H9 (cell line): ENCODE measurements at regions not wholly inside any gene's neighbourhood (a gene's known extent, or its start where the extent isn't known, plus 50 kb on each side); places are given as distances from the start of the nearest gene placed in this dataset.

ENCODE experiments used
- DNase-seq: peaks from one replicate; pipeline ENCODE4 v3.0.0-alpha.2; 2017
- H2AFZ ChIP-seq: one replicate; pipeline ENCODE4 v1.6.1; 2013; ENCODE audit warnings: mild to moderate bottlenecking, low read length, control low read depth, moderate library complexity
- H2AK5ac ChIP-seq: 2 replicates; pipeline ENCODE4 v1.6.1; 2013; ENCODE audit warnings: low read length, control low read depth, mixed read lengths; ENCODE audit not compliant: insufficient read length
- H2BK120ac ChIP-seq: one replicate; pipeline ENCODE4 v1.6.1; 2013; ENCODE audit warnings: low read depth, mild to moderate bottlenecking, low read length, control low read depth, inconsistent platforms; ENCODE audit not compliant: poor library complexity, severe bottlenecking
- H2BK12ac ChIP-seq: 2 replicates; pipeline ENCODE4 v1.6.1; 2013; ENCODE audit warnings: low read length, control low read depth, mixed read lengths, low read depth; ENCODE audit not compliant: insufficient read length
- H2BK15ac ChIP-seq: 2 replicates; pipeline ENCODE4 v1.6.1; 2013; ENCODE audit warnings: low read depth, low read length, control low read depth
- H2BK20ac ChIP-seq: one replicate; pipeline ENCODE4 v1.6.1; 2013; ENCODE audit warnings: low read depth, mild to moderate bottlenecking, low read length, control low read depth, inconsistent platforms; ENCODE audit not compliant: poor library complexity, severe bottlenecking
- H2BK5ac ChIP-seq: 2 replicates; pipeline ENCODE4 v1.6.1; 2013; ENCODE audit warnings: low read length, control low read depth, mixed read lengths; ENCODE audit not compliant: insufficient read length
- H3K14ac ChIP-seq: 2 replicates; pipeline ENCODE4 v1.6.1; 2013; ENCODE audit warnings: low read length, control low read depth; ENCODE audit not compliant: insufficient read depth
- H3K18ac ChIP-seq: 2 replicates; pipeline ENCODE4 v1.6.1; 2013; ENCODE audit warnings: low read depth, mild to moderate bottlenecking, mixed read lengths, low read length, control low read depth; ENCODE audit not compliant: insufficient read length
- H3K23ac ChIP-seq: 2 replicates; pipeline ENCODE4 v1.6.1; 2013; ENCODE audit warnings: low read length, control low read depth, mixed read lengths, low read depth; ENCODE audit not compliant: insufficient read length
- H3K23me2 ChIP-seq: 2 replicates; pipeline ENCODE4 v1.6.1; 2013; ENCODE audit warnings: low read depth, mild to moderate bottlenecking, mixed read lengths, low read length, control low read depth; ENCODE audit not compliant: insufficient read length, poor library complexity, severe bottlenecking
- H3K27ac ChIP-seq: 2 replicates; pipeline ENCODE4 v1.5.1; 2013; ENCODE audit warnings: low read length, control low read depth, mixed read lengths, low read depth; ENCODE audit not compliant: insufficient read length
- H3K27me3 ChIP-seq: 2 replicates; pipeline ENCODE4 v1.6.1; 2013; ENCODE audit warnings: low read length, control low read depth, inconsistent platforms; ENCODE audit not compliant: insufficient read depth
- H3K4ac ChIP-seq: 2 replicates; pipeline ENCODE4 v1.6.1; 2013; ENCODE audit warnings: low read depth, mild to moderate bottlenecking, control low read depth, inconsistent platforms, low read length, moderate library complexity
- H3K4me1 ChIP-seq: 2 replicates; pipeline ENCODE4 v1.6.1; 2013; ENCODE audit warnings: low read length, control low read depth, inconsistent platforms; ENCODE audit not compliant: insufficient read depth
- H3K4me2 ChIP-seq: 2 replicates; pipeline ENCODE4 v1.6.1; 2013; ENCODE audit warnings: low read length, control low read depth, mixed read lengths; ENCODE audit not compliant: insufficient read length, insufficient read depth
- H3K56ac ChIP-seq: 2 replicates; pipeline ENCODE4 v1.6.1; 2013; ENCODE audit warnings: low read depth, mild to moderate bottlenecking, mixed read lengths, low read length, control low read depth; ENCODE audit not compliant: insufficient read length
- H3K79me1 ChIP-seq: 2 replicates; pipeline ENCODE4 v1.6.1; 2013; ENCODE audit warnings: low read depth, mild to moderate bottlenecking, moderate library complexity, low read length, control low read depth, inconsistent platforms; ENCODE audit not compliant: insufficient read depth, poor library complexity, severe bottlenecking
- H3K79me2 ChIP-seq: 2 replicates; pipeline ENCODE4 v1.6.1; 2013; ENCODE audit warnings: low read length, control low read depth, inconsistent platforms; ENCODE audit not compliant: insufficient read depth
- H3K9ac ChIP-seq: 2 replicates; pipeline ENCODE4 v1.6.1; 2013; ENCODE audit warnings: low read length, control low read depth, mixed read lengths; ENCODE audit not compliant: insufficient read length; ENCODE audit errors: extremely low read depth
- H3K9me3 ChIP-seq: one replicate; pipeline ENCODE4 v1.6.1; 2013; ENCODE audit warnings: low read depth, low read length, inconsistent platforms; ENCODE audit not compliant: control insufficient read depth
- H3T11ph ChIP-seq: one replicate; pipeline ENCODE4 v1.6.1; 2013; ENCODE audit warnings: mild to moderate bottlenecking, low read length, control low read depth, inconsistent platforms
- H4K20me1 ChIP-seq: one replicate; pipeline ENCODE4 v1.6.1; 2013; ENCODE audit not compliant: control insufficient read depth, insufficient read length, insufficient read depth
- H4K5ac ChIP-seq: 2 replicates; pipeline ENCODE4 v1.6.1; 2013; ENCODE audit warnings: low read depth, mild to moderate bottlenecking, mixed read lengths, low read length, control low read depth; ENCODE audit not compliant: insufficient read length
- H4K8ac ChIP-seq: replicated peaks from 2 replicates; pipeline ENCODE4 v1.6.1; 2013; ENCODE audit warnings: low read length, control low read depth, mixed read lengths, low read depth; ENCODE audit not compliant: insufficient read length
- H4K91ac ChIP-seq: 2 replicates; pipeline ENCODE4 v1.6.1; 2013; ENCODE audit warnings: low read depth, mild to moderate bottlenecking, moderate library complexity, mixed read lengths, low read length, control low read depth; ENCODE audit not compliant: insufficient read length
- H3K27ac Mint-ChIP-seq, 3 experiments: 2 replicates in 2 of 3; 3 replicates in 1 of 3; pipeline ENCODE4 v1.8.0; 2020 to 2021; ENCODE audit warnings: mixed read lengths in 3 of 3, mild to moderate bottlenecking in 1 of 3, moderate library complexity in 1 of 3
- H3K27me3 Mint-ChIP-seq: 2 replicates; pipeline ENCODE4 v1.8.0; 2021; ENCODE audit warnings: low read depth, mild to moderate bottlenecking, moderate library complexity, mixed read lengths
- H3K36me3 Mint-ChIP-seq, 3 experiments: 2 replicates in 2 of 3; 3 replicates in 1 of 3; pipeline ENCODE4 v1.8.0; 2020 to 2021; ENCODE audit warnings: low read depth in 3 of 3, mixed read lengths in 3 of 3; ENCODE audit not compliant: insufficient read depth in 1 of 3
- H3K4me1 Mint-ChIP-seq, 2 experiments: 2 replicates each; pipeline ENCODE4 v1.8.0; 2020; ENCODE audit warnings: mixed read lengths in 2 of 2
- H3K4me3 Mint-ChIP-seq, 2 experiments: 2 replicates in 1 of 2; 3 replicates in 1 of 2; pipeline ENCODE4 v1.8.0; 2020 to 2021; ENCODE audit warnings: mild to moderate bottlenecking in 2 of 2, mixed read lengths in 2 of 2, moderate library complexity in 1 of 2
- H3K9me3 Mint-ChIP-seq, 2 experiments: 2 replicates in 1 of 2; 3 replicates in 1 of 2; pipeline ENCODE4 v1.8.0; 2020; ENCODE audit warnings: mild to moderate bottlenecking in 2 of 2, mixed read lengths in 2 of 2, moderate library complexity in 1 of 2
- WGBS: extraction: QIAGEN DNeasy Blood & Tissue Kit; methylation state at CpG from one replicate; pipeline ENCODE4 v1.1.7; 2013; ENCODE audit warnings: missing lambda C conversion rate, low lambda C conversion rate, mixed read lengths; ENCODE audit not compliant: insufficient read length; ENCODE audit errors: extremely low coverage; 5-methylcytosine and 5-hydroxymethylcytosine counted together
- TF ChIP-seq, protein P1 (sequence below): fragments of 200-600 bp; sonication (generic); conservative IDR thresholded peaks from 3 replicates; pipeline ENCODE4 v1.8.0; 2021; ENCODE audit warnings: antibody characterized with exemption, mild to moderate bottlenecking

- no peak overlapping the region for H2AFZ ChIP-seq
- no peaks in the 10 kb centered on the region for H3K36me3 Mint-ChIP-seq
Measured at GRCh38 chr13:44840131-44840530, 149.1 kb downstream of the NUFIP1 start.

More at GRCh38 chr13:44840131-44840530, 149.1 kb downstream of the NUFIP1 start:
- no peak overlapping the region for H3K27ac ChIP-seq
- Mint-ChIP-seq H3K9me3 (peaks cover 0 to 3% of the 10 kb centered on the region in 2 experiments; a peak in 1 of 5 replicates), H3K27me3 (no peaks in the 10 kb centered on the region), H3K4me3 (no peak overlapping the region), H3K4me1 (peaks cover 2 to 3% of the 10 kb centered on the region in 2 experiments; a peak in 3 of 4 replicates), H3K27ac (no peak overlapping the region)
- H2BK5ac ChIP-seq = no peak overlapping the region
- H2BK20ac ChIP-seq = no peak overlapping the region
- no peaks in the 10 kb centered on the region for H3K23me2 ChIP-seq
- H3K27me3 ChIP-seq = no peaks in the 10 kb centered on the region
- no peak overlapping the region for H2BK120ac ChIP-seq
- DNase-seq = no peak
- H3K18ac ChIP-seq = no peak overlapping the region
- no peak overlapping the region for H4K91ac ChIP-seq
- H3K4ac ChIP-seq = no peak overlapping the region
- no peak overlapping the region for H2BK15ac ChIP-seq
- no peaks in the 10 kb centered on the region for H3K4me1 ChIP-seq
- H3K9ac ChIP-seq = no peak overlapping the region
- no peak overlapping the region for H3K14ac ChIP-seq
- no peaks in the 10 kb centered on the region for H3K9me3 ChIP-seq
- no peaks in the 10 kb centered on the region for H4K20me1 ChIP-seq
- no peak overlapping the region for H3K56ac ChIP-seq
- H3K4me2 ChIP-seq = no peak overlapping the region
- no peak overlapping the region for H3K23ac ChIP-seq
- no peak overlapping the region for H3T11ph ChIP-seq
- H4K8ac ChIP-seq = no peak overlapping the region
- no peaks in the 10 kb centered on the region for H3K79me2 ChIP-seq
- TF ChIP-seq, protein P1, sequence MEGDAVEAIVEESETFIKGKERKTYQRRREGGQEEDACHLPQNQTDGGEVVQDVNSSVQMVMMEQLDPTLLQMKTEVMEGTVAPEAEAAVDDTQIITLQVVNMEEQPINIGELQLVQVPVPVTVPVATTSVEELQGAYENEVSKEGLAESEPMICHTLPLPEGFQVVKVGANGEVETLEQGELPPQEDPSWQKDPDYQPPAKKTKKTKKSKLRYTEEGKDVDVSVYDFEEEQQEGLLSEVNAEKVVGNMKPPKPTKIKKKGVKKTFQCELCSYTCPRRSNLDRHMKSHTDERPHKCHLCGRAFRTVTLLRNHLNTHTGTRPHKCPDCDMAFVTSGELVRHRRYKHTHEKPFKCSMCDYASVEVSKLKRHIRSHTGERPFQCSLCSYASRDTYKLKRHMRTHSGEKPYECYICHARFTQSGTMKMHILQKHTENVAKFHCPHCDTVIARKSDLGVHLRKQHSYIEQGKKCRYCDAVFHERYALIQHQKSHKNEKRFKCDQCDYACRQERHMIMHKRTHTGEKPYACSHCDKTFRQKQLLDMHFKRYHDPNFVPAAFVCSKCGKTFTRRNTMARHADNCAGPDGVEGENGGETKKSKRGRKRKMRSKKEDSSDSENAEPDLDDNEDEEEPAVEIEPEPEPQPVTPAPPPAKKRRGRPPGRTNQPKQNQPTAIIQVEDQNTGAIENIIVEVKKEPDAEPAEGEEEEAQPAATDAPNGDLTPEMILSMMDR = no peak
- no peak overlapping the region for H2AK5ac ChIP-seq
- H2BK12ac ChIP-seq = no peak overlapping the region
- no CpG with 5 or more reads among the region's 2 CpGs for WGBS
- no peak overlapping the region for H4K5ac ChIP-seq
- no peaks in the 10 kb centered on the region for H3K79me1 ChIP-seq
